ENCODE measurements at regions not wholly inside any gene's neighbourhood (a gene's known extent, or its start where the extent isn't known, plus 50 kb on each side); places are given as distances from the start of the nearest gene placed in this dataset.
"Not testable (repeated sequence)": the region's sequence is repeated elsewhere in the genome, so short reads cannot be mapped to it uniquely, and the experiment has no call there.

GRCh38 chr9:80789831-80790230, 899.5 kb downstream of the TLE1 start:
- DNase-seq (ENCODE audit: low read depth in 4 of 4, low spot score in 1 of 4), result no peak

GRCh38 chr9:80787636-80788035, 901.7 kb downstream of the TLE1 start:
- DNase-seq (ENCODE audit: low read depth in 4 of 4, low spot score in 1 of 4), result no peak

GRCh38 chr9:80784647-80785046, 904.7 kb downstream of the TLE1 start:
- no peak for DNase-seq (ENCODE audit: low read depth in 4 of 4, low spot score in 1 of 4)

- DNase-seq (ENCODE audit: low read depth in 4 of 4, low spot score in 1 of 4), result no peak
These were observed 913.4 kb downstream of the TLE1 start for GRCh38 chr9:80775971-80776370.

- DNase-seq (ENCODE audit: low read depth in 4 of 4, low spot score in 1 of 4), result no peak
These were observed 913.8 kb downstream of the TLE1 start for GRCh38 chr9:80775530-80775929.

- DNase-seq (ENCODE audit: low read depth in 4 of 4, low spot score in 1 of 4), result no peak
These were observed 917.6 kb downstream of the TLE1 start for GRCh38 chr9:80771555-80772347.

GRCh38 chr9:80763536-80763935, 925.8 kb downstream of the TLE1 start:
- DNase-seq (ENCODE audit: low read depth in 4 of 4, low spot score in 1 of 4), result no peak

GRCh38 chr9:80755586-80755985, 933.8 kb downstream of the TLE1 start:
- no peak for DNase-seq (ENCODE audit: low read depth in 4 of 4, low spot score in 1 of 4)

- not testable (repeated sequence) for DNase-seq (ENCODE audit: low read depth in 4 of 4, low spot score in 1 of 4)
These were observed 942.3 kb downstream of the TLE1 start for GRCh38 chr9:80747056-80747455.

GRCh38 chr9:80732506-80732905, 956.8 kb downstream of the TLE1 start:
- no peak for DNase-seq (ENCODE audit: low read depth in 4 of 4, low spot score in 1 of 4)

- no peak for DNase-seq (ENCODE audit: low read depth in 4 of 4, low spot score in 1 of 4)
These were observed 968.8 kb downstream of the TLE1 start for GRCh38 chr9:80720579-80720978.

GRCh38 chr9:80707120-80707519, 982.2 kb downstream of the TLE1 start:
- DNase-seq (ENCODE audit: low read depth in 4 of 4, low spot score in 1 of 4), result no peak

- no peak for DNase-seq (ENCODE audit: low read depth in 4 of 4, low spot score in 1 of 4)
These were observed 988.3 kb downstream of the TLE1 start for GRCh38 chr9:80701061-80701460.

- no peak for DNase-seq (ENCODE audit: low read depth in 4 of 4, low spot score in 1 of 4)
These were observed 989.8 kb downstream of the TLE1 start for GRCh38 chr9:80699511-80699998.

- no peak for DNase-seq (ENCODE audit: low read depth in 4 of 4, low spot score in 1 of 4)
These were observed 990.5 kb downstream of the TLE1 start for GRCh38 chr9:80698725-80699410.

- DNase-seq (ENCODE audit: low read depth in 4 of 4, low spot score in 1 of 4), result no peak
These were observed 996.6 kb downstream of the TLE1 start for GRCh38 chr9:80692751-80693150.

- DNase-seq (ENCODE audit: low read depth in 4 of 4, low spot score in 1 of 4), result no peak
These were observed 998.1 kb downstream of the TLE1 start for GRCh38 chr9:80691229-80691628.

GRCh38 chr9:80690349-80690939, 998.9 kb downstream of the TLE1 start:
- DNase-seq (ENCODE audit: low read depth in 4 of 4, low spot score in 1 of 4), result no peak

GRCh38 chr9:80679916-80680315, 1009.4 kb downstream of the TLE1 start:
- DNase-seq (ENCODE audit: low read depth in 4 of 4, low spot score in 1 of 4), result no peak

- no peak for DNase-seq (ENCODE audit: low read depth in 4 of 4, low spot score in 1 of 4)
These were observed 1010.4 kb downstream of the TLE1 start for GRCh38 chr9:80678906-80679305.

- DNase-seq (ENCODE audit: low read depth in 4 of 4, low spot score in 1 of 4), result no peak
These were observed 1015.9 kb downstream of the TLE1 start for GRCh38 chr9:80673496-80673895.

GRCh38 chr9:80665479-80665878, 1023.9 kb downstream of the TLE1 start:
- DNase-seq (ENCODE audit: low read depth in 4 of 4, low spot score in 1 of 4), result no peak
